ENCODE measurements at regions not wholly inside any gene's neighbourhood (a gene's known extent, or its start where the extent isn't known, plus 50 kb on each side); places are given as distances from the start of the nearest gene placed in this dataset.

- intact Hi-C loops (cut with micrococcal nuclease; ENCODE audit: unreplicated experiment) = no loop called here
- no peaks in the 10 kb centered on the region for H3K4me1 ChIP-seq (ENCODE audit: control insufficient read depth, insufficient read depth, low read length)
Observed at GRCh38 chr1:163981500-163982030, 577.4 kb upstream of the PBX1 start.

More at GRCh38 chr1:163981500-163982030, 577.4 kb upstream of the PBX1 start:
- RAD21 ChIA-PET (ENCODE audit: unreplicated experiment) = no interaction called here
- Histone ChIP-seq H2AFZ (ENCODE audit: control insufficient read depth, low read depth, low read length) (no peak overlapping the region), H4K20me1 (ENCODE audit: control insufficient read depth, insufficient read depth) (no peaks in the 10 kb centered on the region), H3K4me2 (ENCODE audit: control insufficient read depth, insufficient read depth) (no peak overlapping the region), H3K36me3 (ENCODE audit: control insufficient read depth in 2 of 2, insufficient read depth in 2 of 2, low read length in 1 of 2) (no peaks in the 10 kb centered on the region), H3K27me3 (replicated peaks in 1 of 2; ENCODE audit: control insufficient read depth in 2 of 2, insufficient read depth in 2 of 2, low read length in 1 of 2) (no peaks in the 10 kb centered on the region), H3K4me3 (no peak overlapping the region), H3K79me2 (ENCODE audit: control insufficient read depth, insufficient read depth, low read length) (no peaks in the 10 kb centered on the region), H3K27ac (ENCODE audit: control insufficient read depth, insufficient read depth) (no peak overlapping the region), H3K9ac (ENCODE audit: control insufficient read depth, insufficient read depth, low read length) (no peak overlapping the region), H3K9me3 (replicated peaks; ENCODE audit: control insufficient read depth, insufficient read depth, low read length) (no peaks in the 10 kb centered on the region)
- ATAC-seq (no peak), DNase-seq (ENCODE audit: low read depth, low spot score) (no peak), FAIRE-seq (no peak)
- 37% methylated on average over 2 of the region's 2 CpGs for WGBS (ENCODE audit: insufficient coverage, insufficient replicate concordance, low lambda C conversion rate, missing lambda C conversion rate)
- POLR2A ChIA-PET = no interaction called here
- SMC1A ChIA-PET (ENCODE audit: uncharacterized antibody, unreplicated experiment) = interaction anchor here (1.2 kb wide), 1 partner anchor 11 kb away, joined by 3 read pairs; no protein-coding TSS in a partner anchor
- BruUV-seq (replicated peaks) = no TSS peak
- CTCF ChIA-PET = no interaction called here
- in situ Hi-C loops (cut with MboI) = no loop called here
- TF ChIP-seq RELB (IDR thresholded peaks at IDR 0.05; ENCODE audit: low read depth) = no peak
- no peak for TF ChIP-seq POLR2AphosphoS5 (IDR thresholded peaks at IDR 0.05; ENCODE audit: low read length)
- TF ChIP-seq JUNB (IDR thresholded peaks at IDR 0.05) = no peak
- TF ChIP-seq ETV6 (conservative IDR thresholded peaks at IDR 0.05 in 1 of 2, IDR thresholded peaks at IDR 0.05 in 1 of 2; ENCODE audit: borderline replicate concordance in 1 of 2, low read depth in 1 of 2) = no peak
- TF ChIP-seq MYB (IDR thresholded peaks at IDR 0.05; ENCODE audit: borderline replicate concordance, low read depth, low read length) = no peak
- TF ChIP-seq CHD1 (IDR thresholded peaks at IDR 0.05; ENCODE audit: low read depth, low read length) = no peak
- TF ChIP-seq CBX5 (IDR thresholded peaks at IDR 0.05; ENCODE audit: low read depth) = no peak
- no peak for TF ChIP-seq RAD21 (IDR thresholded peaks at IDR 0.05; ENCODE audit: insufficient read depth, low read depth, low read length)
- TF ChIP-seq MEF2B (IDR thresholded peaks at IDR 0.05; ENCODE audit: partially characterized antibody, poor library complexity, severe bottlenecking) = no peak
- no peak for TF ChIP-seq ATF7 (IDR thresholded peaks at IDR 0.05; ENCODE audit: low read depth)
- no peak for TF ChIP-seq POLR2A (IDR thresholded peaks at IDR 0.05; ENCODE audit: low read depth, low read length)
- no peak for TF ChIP-seq SMARCA5 (IDR thresholded peaks at IDR 0.05)
- TF ChIP-seq STAT1 (conservative IDR thresholded peaks at IDR 0.05) = no peak
- no peak for TF ChIP-seq ZNF217 (IDR thresholded peaks at IDR 0.05)
- no peak for TF ChIP-seq SIN3A (IDR thresholded peaks at IDR 0.05; ENCODE audit: low read depth, low read length)
- TF ChIP-seq MTA3 (IDR thresholded peaks at IDR 0.05; ENCODE audit: borderline replicate concordance, low read length) = no peak
- TF ChIP-seq, protein P1, sequence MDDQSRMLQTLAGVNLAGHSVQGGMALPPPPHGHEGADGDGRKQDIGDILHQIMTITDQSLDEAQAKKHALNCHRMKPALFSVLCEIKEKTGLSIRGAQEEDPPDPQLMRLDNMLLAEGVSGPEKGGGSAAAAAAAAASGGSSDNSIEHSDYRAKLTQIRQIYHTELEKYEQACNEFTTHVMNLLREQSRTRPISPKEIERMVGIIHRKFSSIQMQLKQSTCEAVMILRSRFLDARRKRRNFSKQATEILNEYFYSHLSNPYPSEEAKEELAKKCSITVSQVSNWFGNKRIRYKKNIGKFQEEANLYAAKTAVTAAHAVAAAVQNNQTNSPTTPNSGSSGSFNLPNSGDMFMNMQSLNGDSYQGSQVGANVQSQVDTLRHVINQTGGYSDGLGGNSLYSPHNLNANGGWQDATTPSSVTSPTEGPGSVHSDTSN (IDR thresholded peaks at IDR 0.05; ENCODE audit: insufficient replicate concordance, low read depth, low read length) = no peak
- no peak for TF ChIP-seq HDAC2 (IDR thresholded peaks at IDR 0.05)
